ENCODE measurements at regions not wholly inside any gene's neighbourhood (a gene's known extent, or its start where the extent isn't known, plus 50 kb on each side); places are given as distances from the start of the nearest gene placed in this dataset.
"Not testable (repeated sequence)": the region's sequence is repeated elsewhere in the genome, so short reads cannot be mapped to it uniquely, and the experiment has no call there.

GRCh38 chr1:204758601-204759000, 73.1 kb upstream of the LRRN2 start:
- peaks cover 0 to 13% (median 3%) of the 10 kb centered on the region in 7 donors for H3K9me3 Mint-ChIP-seq
- ATAC-seq (ENCODE audit: low read depth in 2 of 2), result no peak
- peaks cover under 1 to 3% (median 2%) of the 10 kb centered on the region in 3 donors for H3K4me1 Mint-ChIP-seq
- H3K36me3 Mint-ChIP-seq, result no peaks in the 10 kb centered on the region
- H3K27me3 Mint-ChIP-seq, result peaks cover 11 to 19% (median 16%) of the 10 kb centered on the region in 3 donors
- no peak for DNase-seq
- H3K4me3 Mint-ChIP-seq, result no peak overlapping the region
- no peak overlapping the region for H3K27ac Mint-ChIP-seq

GRCh38 chr1:204760350-204760749, 74.8 kb upstream of the LRRN2 start:
- Mint-ChIP-seq H3K27ac (no peak overlapping the region), H3K36me3 (no peaks in the 10 kb centered on the region)

GRCh38 chr1:204760757-204761156, 75.2 kb upstream of the LRRN2 start:
- H3K4me3 Mint-ChIP-seq, result no peak overlapping the region
- H3K9me3 Mint-ChIP-seq, result peaks cover 0 to 13% (median 3%) of the 10 kb centered on the region in 7 donors
- peaks cover 4 to 7% (median 7%) of the 10 kb centered on the region in 3 donors for H3K4me1 Mint-ChIP-seq
- ATAC-seq (ENCODE audit: low read depth in 2 of 2) (no peak), DNase-seq (no peak)
- peaks cover 7 to 22% (median 10%) of the 10 kb centered on the region in 3 donors for H3K27me3 Mint-ChIP-seq
- H3K36me3 Mint-ChIP-seq, result no peaks in the 10 kb centered on the region
- H3K27ac Mint-ChIP-seq, result no peak overlapping the region

More at GRCh38 chr1:204760350-204760749, 74.8 kb upstream of the LRRN2 start:
- Mint-ChIP-seq H3K27me3 (peaks cover 4 to 18% (median 8%) of the 10 kb centered on the region in 3 donors), H3K4me3 (no peak overlapping the region), H3K4me1 (peaks cover 4 to 7% (median 7%) of the 10 kb centered on the region in 3 donors), H3K9me3 (peaks cover 0 to 13% (median 3%) of the 10 kb centered on the region in 7 donors)
- DNase-seq (no peak), ATAC-seq (ENCODE audit: low read depth in 2 of 2) (no peak)

DNA sequence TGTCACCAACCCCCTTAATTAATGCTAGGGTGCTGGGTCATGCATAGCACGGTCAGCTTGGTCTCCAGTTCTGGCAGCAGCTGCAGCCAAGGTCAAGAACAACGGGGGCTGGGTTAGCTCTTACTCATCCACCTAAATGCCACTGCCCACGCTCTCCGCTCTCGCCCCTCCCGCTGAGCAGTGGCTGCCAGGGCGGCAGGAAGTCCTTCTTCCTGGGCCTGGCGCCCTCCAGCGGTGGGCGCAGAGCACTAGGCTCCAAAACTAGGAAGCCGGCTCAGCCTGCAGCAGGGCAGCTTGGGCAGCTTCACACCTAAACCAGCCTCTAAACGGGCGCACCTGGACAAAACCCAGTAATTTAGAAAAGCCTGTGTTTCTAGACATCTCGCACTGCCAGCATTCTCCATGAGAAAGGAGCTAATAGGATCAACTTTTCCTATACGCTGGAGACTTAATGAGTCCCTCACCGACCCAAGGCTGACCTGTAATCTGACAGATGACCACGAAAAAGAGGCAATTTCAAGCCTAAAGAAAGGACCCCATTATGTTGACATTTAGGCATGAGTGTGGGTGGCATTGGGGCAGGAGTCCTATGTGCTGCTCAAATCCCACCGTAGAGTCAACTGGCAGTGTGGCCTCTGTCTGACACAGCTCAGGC, 78.4 kb upstream of the LRRN2 start:
- ATAC-seq (ENCODE audit: low read depth in 2 of 2) (peak; percentile 91 to 95), DNase-seq (peak; percentile 50)
- Mint-ChIP-seq H3K9me3 (peaks cover 0 to 13% (median 3%) of the 10 kb centered on the region in 7 donors), H3K4me1 (peaks cover 4 to 7% (median 7%) of the 10 kb centered on the region in 3 donors), H3K27ac (peak overlapping the region in 1 of 6 donors; percentile 77), H3K36me3 (no peaks in the 10 kb centered on the region), H3K27me3 (peaks cover 26 to 43% (median 40%) of the 10 kb centered on the region in 3 donors), H3K4me3 (peak overlapping the region in 4 of 8 donors; percentile 12 to 73 (median 22))

DNA sequence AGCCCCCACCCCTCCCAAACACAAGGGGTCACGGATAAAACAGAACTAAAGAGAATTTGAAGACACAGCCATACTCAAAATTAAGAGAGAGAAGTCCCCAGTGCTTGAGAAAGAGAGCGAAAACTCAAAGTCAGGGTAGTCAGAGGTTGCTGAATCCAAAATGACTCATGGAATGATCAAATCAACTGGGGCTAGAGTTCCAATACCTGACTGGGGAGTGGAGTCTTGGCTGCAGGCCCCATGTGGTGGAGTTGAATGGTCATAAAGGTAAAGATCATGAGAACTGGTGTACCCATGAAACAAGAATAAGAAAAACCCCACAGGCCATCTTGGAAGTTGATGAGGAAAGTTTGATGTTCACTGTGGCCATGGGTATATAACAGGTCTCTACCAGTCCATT, 84.5 kb upstream of the LRRN2 start:
- H3K27ac Mint-ChIP-seq, result no peak overlapping the region
- ATAC-seq (ENCODE audit: low read depth in 2 of 2) (no peak), DNase-seq (no peak)
- no peak overlapping the region for H3K4me3 Mint-ChIP-seq
- no peaks in the 10 kb centered on the region for H3K4me1 Mint-ChIP-seq
- H3K36me3 Mint-ChIP-seq, result no peaks in the 10 kb centered on the region
- peaks cover 0 to 1% (median 0%) of the 10 kb centered on the region in 7 donors for H3K9me3 Mint-ChIP-seq
- H3K27me3 Mint-ChIP-seq, result peaks cover 46 to 69% (median 68%) of the 10 kb centered on the region in 3 donors

DNA sequence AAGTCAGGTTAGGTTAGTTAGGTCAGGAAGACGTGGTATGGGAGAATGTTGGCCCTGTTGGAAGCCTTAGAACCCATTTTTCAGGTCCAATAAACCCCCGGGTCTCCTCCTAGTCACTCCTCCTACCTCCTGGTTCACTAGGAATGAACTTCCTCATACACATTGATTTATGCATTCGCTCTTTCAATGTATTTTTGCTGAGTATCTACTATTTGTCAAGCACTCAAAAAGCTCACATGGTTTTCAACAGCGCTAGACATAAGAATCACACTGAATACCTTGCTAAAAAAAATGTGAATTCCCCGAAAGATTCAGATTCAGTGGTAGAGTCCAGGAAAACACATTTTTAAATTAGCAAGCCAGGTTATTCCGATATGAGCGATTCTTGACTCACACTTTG, 85.8 kb upstream of the LRRN2 start:
- Mint-ChIP-seq H3K27ac (no peak overlapping the region), H3K4me3 (no peak overlapping the region), H3K27me3 (peaks cover 48 to 69% (median 69%) of the 10 kb centered on the region in 3 donors), H3K36me3 (no peaks in the 10 kb centered on the region), H3K4me1 (no peaks in the 10 kb centered on the region), H3K9me3 (peaks cover 0 to 1% (median 0%) of the 10 kb centered on the region in 7 donors)
- DNase-seq, result no peak
- no peak for ATAC-seq (ENCODE audit: low read depth in 2 of 2)

- Mint-ChIP-seq H3K36me3 (no peaks in the 10 kb centered on the region), H3K4me3 (no peak overlapping the region), H3K27ac (peak overlapping the region in 1 of 6 donors; percentile 83), H3K27me3 (peaks cover 34 to 61% (median 52%) of the 10 kb centered on the region in 3 donors), H3K4me1 (no peaks in the 10 kb centered on the region), H3K9me3 (no peaks in the 10 kb centered on the region)
- no peak for DNase-seq
- ATAC-seq (ENCODE audit: low read depth in 2 of 2), result no peak
Measured at GRCh38 chr1:204773246-204773645, 87.7 kb upstream of the LRRN2 start.

DNA sequence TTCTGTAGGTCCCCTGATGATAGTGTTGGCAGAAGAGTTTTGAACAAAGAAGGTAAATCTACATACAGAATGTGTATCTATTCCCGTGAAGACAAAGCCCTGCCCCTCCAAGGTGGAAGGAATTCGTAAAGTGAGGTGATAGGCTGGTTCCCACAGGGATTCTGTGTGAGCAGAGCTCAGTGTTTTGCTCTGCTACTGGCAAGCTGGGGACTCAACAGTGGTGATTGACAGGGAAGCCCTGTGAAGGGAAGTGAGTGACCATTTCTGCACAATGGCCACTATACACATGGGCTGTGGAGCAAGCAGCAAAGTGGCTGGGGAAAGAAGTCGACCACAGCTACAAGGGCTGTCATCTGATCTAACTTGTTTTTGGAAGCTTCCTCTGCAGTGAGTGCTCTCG, 90.0 kb upstream of the LRRN2 start:
- peaks cover 25 to 40% (median 31%) of the 10 kb centered on the region in 3 donors for H3K27me3 Mint-ChIP-seq

DNA sequence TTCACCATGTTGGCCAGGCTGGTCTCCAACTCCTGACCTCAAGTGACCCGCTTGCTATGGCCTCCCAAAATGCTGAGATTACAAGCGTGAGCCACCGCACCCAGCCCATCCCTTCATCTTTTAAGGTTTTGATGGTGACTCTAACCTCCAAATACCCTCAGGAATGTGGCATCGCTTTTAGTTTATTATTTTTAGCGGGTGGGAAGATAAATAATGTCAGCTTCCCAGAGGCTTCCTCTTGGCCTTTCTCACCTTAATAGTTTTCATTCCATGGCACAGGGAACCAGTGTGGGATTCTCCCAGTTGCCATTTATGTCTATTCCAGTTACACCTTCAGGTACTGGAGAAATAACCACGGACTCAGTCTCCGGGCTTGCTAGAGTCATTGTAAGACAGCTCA, 92.1 kb upstream of the LRRN2 start:
- no peaks in the 10 kb centered on the region for H3K9me3 Mint-ChIP-seq
- no peak for DNase-seq
- H3K36me3 Mint-ChIP-seq, result no peaks in the 10 kb centered on the region
- no peak overlapping the region for H3K27ac Mint-ChIP-seq
- H3K4me1 Mint-ChIP-seq, result no peaks in the 10 kb centered on the region
- no peak for ATAC-seq (ENCODE audit: low read depth in 2 of 2)
- peaks cover 31 to 42% (median 36%) of the 10 kb centered on the region in 3 donors for H3K27me3 Mint-ChIP-seq
- H3K4me3 Mint-ChIP-seq, result no peak overlapping the region

More for the DNA sequence above, 90.0 kb upstream of the LRRN2 start:
- no peak overlapping the region for H3K4me3 Mint-ChIP-seq
- H3K4me1 Mint-ChIP-seq, result no peaks in the 10 kb centered on the region
- ATAC-seq (ENCODE audit: low read depth in 2 of 2) (no peak), DNase-seq (no peak)
- H3K9me3 Mint-ChIP-seq, result no peaks in the 10 kb centered on the region
- no peaks in the 10 kb centered on the region for H3K36me3 Mint-ChIP-seq
- H3K27ac Mint-ChIP-seq, result no peak overlapping the region

DNA sequence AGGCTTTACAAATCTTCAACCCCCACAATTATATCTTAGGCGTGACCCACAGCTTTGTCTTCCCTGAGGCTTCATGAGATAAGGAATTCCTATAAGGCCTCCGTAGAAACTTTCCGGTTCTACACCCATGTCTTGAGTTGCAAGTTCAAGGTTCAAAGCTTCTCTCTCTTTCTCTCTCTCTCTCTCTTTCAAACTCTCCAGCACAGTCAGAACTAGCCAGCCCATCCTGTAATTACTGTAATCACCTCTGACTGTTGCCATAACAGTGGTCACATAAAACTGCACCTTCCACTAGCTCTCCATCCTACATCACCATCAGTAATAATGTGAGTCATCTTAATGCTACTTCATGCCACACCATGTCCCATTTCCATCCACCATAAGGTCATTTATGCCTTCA, 90.0 kb upstream of the NFASC start:
- Mint-ChIP-seq H3K27ac (no peak overlapping the region), H3K36me3 (no peaks in the 10 kb centered on the region), H3K4me1 (no peaks in the 10 kb centered on the region), H3K9me3 (peaks cover 0 to 2% (median 0%) of the 10 kb centered on the region in 7 donors), H3K4me3 (no peak overlapping the region), H3K27me3 (peaks cover 19 to 35% (median 21%) of the 10 kb centered on the region in 3 donors)
- no peak for DNase-seq
- no peak for ATAC-seq (ENCODE audit: low read depth in 2 of 2)

DNA sequence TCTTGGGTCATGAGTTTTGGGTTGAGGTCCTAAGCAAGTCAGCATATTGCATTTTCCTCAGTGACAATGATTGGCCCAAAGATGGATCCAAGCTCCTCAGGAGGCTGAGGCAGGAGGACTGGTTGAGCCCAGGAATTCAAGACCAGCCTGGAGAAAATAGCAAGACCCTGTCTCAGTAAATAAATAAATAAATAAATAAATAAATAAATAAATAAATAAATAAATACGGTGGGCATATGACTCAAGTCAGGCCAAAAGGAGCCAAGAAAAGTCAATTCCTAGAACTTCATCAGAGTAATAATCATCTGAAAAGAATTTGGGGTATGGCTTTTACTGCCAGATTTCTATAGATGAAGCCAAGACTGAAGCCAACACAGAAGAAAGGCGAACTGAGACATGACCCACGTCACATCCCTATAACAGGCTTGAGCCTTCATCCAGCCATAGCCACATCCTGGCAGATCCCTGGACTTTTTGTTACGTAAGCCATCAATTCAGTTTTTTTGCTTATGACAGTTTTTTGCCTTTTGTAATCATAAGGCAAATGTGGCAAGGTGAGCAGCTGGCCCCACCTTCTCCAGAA, 88.5 kb upstream of the NFASC start:
- no peak overlapping the region for H3K27ac Mint-ChIP-seq
- no peak for DNase-seq
- H3K9me3 Mint-ChIP-seq, result peaks cover 0 to 3% (median 0%) of the 10 kb centered on the region in 7 donors
- H3K4me1 Mint-ChIP-seq, result no peaks in the 10 kb centered on the region
- H3K4me3 Mint-ChIP-seq, result no peak overlapping the region
- H3K36me3 Mint-ChIP-seq, result no peaks in the 10 kb centered on the region
- ATAC-seq (ENCODE audit: low read depth in 2 of 2), result no peak
- peaks cover 16 to 32% (median 27%) of the 10 kb centered on the region in 3 donors for H3K27me3 Mint-ChIP-seq

DNA sequence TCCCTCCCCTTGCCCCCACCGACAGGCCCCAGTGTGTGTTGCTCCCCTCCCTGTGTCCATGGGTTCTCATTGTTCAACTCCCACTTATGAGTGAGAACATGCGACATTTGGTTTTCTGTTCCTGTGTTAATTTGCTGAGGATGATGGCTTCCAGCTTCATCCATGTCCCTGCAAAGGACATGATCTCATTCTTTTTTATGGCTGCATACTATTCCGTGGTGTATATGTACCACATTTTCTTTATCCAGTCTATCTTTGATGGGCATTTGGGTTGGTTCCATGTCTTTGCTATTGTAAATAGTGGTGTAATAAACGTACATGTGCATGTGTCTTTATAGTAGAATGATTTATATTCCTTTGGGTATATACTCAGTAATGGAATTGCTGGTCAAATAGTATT, 85.6 kb upstream of the NFASC start:
- not testable (repeated sequence) for H3K4me1 Mint-ChIP-seq; ATAC-seq (ENCODE audit: low read depth in 2 of 2); H3K4me3 Mint-ChIP-seq; DNase-seq; H3K36me3 Mint-ChIP-seq; H3K9me3 Mint-ChIP-seq
- peak overlapping the region in 1 of 6 donors; percentile 50 for H3K27ac Mint-ChIP-seq
- H3K27me3 Mint-ChIP-seq, result peaks cover 36 to 46% (median 38%) of the 10 kb centered on the region in 3 donors

DNA sequence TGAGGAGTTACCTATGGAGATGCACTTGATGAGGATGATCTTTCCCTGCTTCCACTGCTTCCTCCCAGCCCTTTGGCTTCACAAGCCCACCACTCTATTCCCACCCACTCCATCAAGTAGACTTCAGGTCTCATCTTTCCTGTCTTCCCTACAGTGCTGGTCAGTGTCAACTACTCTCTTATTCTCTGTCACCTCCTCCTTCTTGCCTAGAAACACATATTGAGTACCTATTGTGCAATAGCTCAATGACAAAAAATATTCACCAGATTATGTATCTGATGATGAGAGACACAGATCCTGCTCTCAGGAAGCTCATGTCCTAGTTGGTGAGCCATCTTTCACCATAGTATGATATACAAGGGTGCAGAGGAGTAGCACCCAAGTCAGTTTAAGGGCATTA, 82.2 kb upstream of the NFASC start:
- no peak overlapping the region for H3K27ac Mint-ChIP-seq
- no peak for ATAC-seq (ENCODE audit: low read depth in 2 of 2)
- DNase-seq, result no peak
- peaks cover 0 to 8% (median 0%) of the 10 kb centered on the region in 3 donors for H3K4me1 Mint-ChIP-seq
- no peaks in the 10 kb centered on the region for H3K36me3 Mint-ChIP-seq
- H3K27me3 Mint-ChIP-seq, result peaks cover 30 to 54% (median 37%) of the 10 kb centered on the region in 3 donors
- peaks cover 0 to 3% (median 0%) of the 10 kb centered on the region in 7 donors for H3K9me3 Mint-ChIP-seq
- H3K4me3 Mint-ChIP-seq, result no peak overlapping the region
